K562 (cell line): ENCODE measurements at regions not wholly inside any gene's neighbourhood (a gene's known extent, or its start where the extent isn't known, plus 50 kb on each side); places are given as distances from the start of the nearest gene placed in this dataset.
"Not testable (repeated sequence)": the region's sequence is repeated elsewhere in the genome, so short reads cannot be mapped to it uniquely, and the experiment has no call there.

Experiments used
- ATAC-seq: fragments of 200-7000 bp; cut with Tn5 transposase; 3 replicates; pipeline ENCODE4 v1.9.1; 2020; ENCODE audit warnings: moderate library complexity
- BruUV-seq: library from RNA; stranded (reverse); fragments of 400-500 nt; replicated peaks from 2 replicates; lab custom pipeline; 2021; lab: Mats Ljungman, UMichigan
- CTCF ChIA-PET: fragments of 300-600 bp; formaldehyde crosslinking; extraction: SDS; loops from one replicate; lab custom pipeline; 2021; ENCODE audit warnings: low intra/inter-chr PET ratio; lab: Yijun Ruan, JAX
- POLR2A ChIA-PET: fragments of 300-600, 350-650 bp; sonication (Branson Sonifier 250); formaldehyde crosslinking; extraction: SDS; loops from one replicate; lab custom pipeline; 2021; ENCODE audit warnings: antibody characterized with exemption, inconsistent platforms; lab: Yijun Ruan, JAX
- DNase-seq, 4 experiments: peaks; one replicate each; pipeline versions ENCODE4 v3.0.0 to v3.0.0-alpha.2; 2011 to 2018; ENCODE audit warnings: low spot score in 3 of 4, mixed read lengths in 3 of 4; ENCODE audit errors: extremely low read depth in 1 of 4
- FAIRE-seq: peaks from 2 replicates; lab custom pipeline; 2011; peaks lifted over from hg19 to GRCh38; lab: Jason Lieb, UNC
- H2AFZ ChIP-seq: 2 replicates; pipeline ENCODE4 v1.6.0; 2011; ENCODE audit warnings: low read depth, low read length, control low read depth, inconsistent platforms
- H3K27ac ChIP-seq: fragments of 200-600 bp; 3 replicates; pipeline ENCODE4 v1.8.0; 2011; ENCODE audit warnings: low read depth, mild to moderate bottlenecking, control low read depth, inconsistent platforms, low read length, moderate library complexity, mixed read lengths; ENCODE audit errors: extremely low read depth
- H3K27me3 ChIP-seq, 2 experiments: fragments of 300-600 bp in 1 of 2; 2 replicates in 1 of 2; 3 replicates in 1 of 2; pipeline versions ENCODE4 v1.6.0 to v1.8.0; 2011; ENCODE audit warnings: inconsistent platforms in 2 of 2, low read length in 2 of 2, mild to moderate bottlenecking in 1 of 2, mixed read lengths in 1 of 2, moderate library complexity in 1 of 2; ENCODE audit not compliant: control insufficient read depth in 2 of 2, insufficient read depth in 2 of 2
- H3K36me3 ChIP-seq: fragments of 300-600 bp; 3 replicates; pipeline ENCODE4 v1.8.0; 2011; ENCODE audit warnings: mild to moderate bottlenecking, low read length, inconsistent platforms; ENCODE audit not compliant: control insufficient read depth, insufficient read depth
- H3K4me1 ChIP-seq, 2 experiments: fragments of 200-600 bp in 1 of 2; replicated peaks in 1 of 2; 2 replicates in 1 of 2; 3 replicates in 1 of 2; pipeline versions ENCODE4 v1.5.1 to v1.8.0; 2011; ENCODE audit warnings: inconsistent platforms in 2 of 2, low read length in 2 of 2, mild to moderate bottlenecking in 1 of 2, mixed read lengths in 1 of 2, moderate library complexity in 1 of 2; ENCODE audit not compliant: control insufficient read depth in 2 of 2, insufficient read depth in 2 of 2
- H3K4me2 ChIP-seq: 2 replicates; pipeline ENCODE4 v1.6.1; 2011; ENCODE audit warnings: low read length, control low read depth, inconsistent platforms, mixed read lengths; ENCODE audit not compliant: insufficient read depth
- H3K4me3 ChIP-seq: fragments of 200-600 bp; sonication (generic), shearing (Covaris generic); 2 replicates; pipeline ENCODE4 v1.5.1; 2016; ENCODE audit warnings: control low read depth, inconsistent platforms
- H3K79me2 ChIP-seq: fragments of 200-600 bp; 3 replicates; pipeline ENCODE4 v1.8.0; 2011; ENCODE audit warnings: low read length, inconsistent platforms; ENCODE audit not compliant: control insufficient read depth, insufficient read depth
- H3K9ac ChIP-seq, 2 experiments: 2 replicates each; pipeline versions ENCODE4 v1.6.0 to v1.6.1; 2011; ENCODE audit warnings: low read depth in 2 of 2, low read length in 2 of 2, control low read depth in 1 of 2, inconsistent platforms in 1 of 2, mild to moderate bottlenecking in 1 of 2, mixed read lengths in 1 of 2; ENCODE audit not compliant: insufficient read depth in 1 of 2
- H3K9me1 ChIP-seq: one replicate; pipeline ENCODE4 v1.6.0; 2011; ENCODE audit warnings: inconsistent platforms, mild to moderate bottlenecking, low read length, moderate library complexity; ENCODE audit not compliant: control insufficient read depth, insufficient read depth
- H3K9me3 ChIP-seq: replicated peaks from 2 replicates; pipeline ENCODE4 v1.5.1; 2011; ENCODE audit warnings: low read depth, low read length, inconsistent platforms; ENCODE audit not compliant: control insufficient read depth, insufficient read depth
- H4K20me1 ChIP-seq: replicated peaks from 2 replicates; pipeline ENCODE4 v1.6.1; 2011; ENCODE audit warnings: low read length, inconsistent platforms, mixed read lengths; ENCODE audit not compliant: control insufficient read depth, insufficient read depth
- GABPA ChIP-seq: fragments of 200-800 bp; sonication (Bioruptor generic); conservative IDR thresholded peaks from 2 replicates; pipeline ENCODE4 v1.6.1; 2016; ENCODE audit warnings: low read depth, missing genetic modification characterization, missing compliant biosample characterization
- RAD21 ChIP-seq, 2 experiments: fragments of 250-450 bp in 1 of 2; fragments of 450-650 bp in 1 of 2; sonication (Bioruptor Pico) in 1 of 2; formaldehyde crosslinking in 1 of 2; IDR thresholded peaks in 1 of 2; conservative IDR thresholded peaks in 1 of 2; 2 replicates each; pipeline versions ENCODE4 v1.4.0 to v1.8.0; 2020 to 2022; ENCODE audit warnings: mild to moderate bottlenecking in 2 of 2, moderate library complexity in 1 of 2
- whole genome bisulfite sequencing: fragments of 100-300 bp; shearing (Covaris generic); methylation state at CpG from one replicate; pipeline ENCODE4 v1.1.6; 2016; ENCODE audit warnings: low coverage, mixed read lengths; ENCODE audit not compliant: insufficient coverage; ENCODE audit errors: missing lambda C conversion rate; 5-methylcytosine and 5-hydroxymethylcytosine counted together
- in situ Hi-C: fragments of 300-500 bp; cut with MboI; formaldehyde crosslinking; loops from 4 replicates; pipeline ENCODE4 v1.15.0; 2018; ENCODE audit warnings: inconsistent platforms, mixed read lengths
- intact Hi-C: fragments of 100-400 bp; cut with micrococcal nuclease; formaldehyde crosslinking; loops from 2 replicates; pipeline ENCODE4 v1.14.2; 2022
- TF ChIP-seq, protein P1 (sequence below): fragments of 450-650 bp; formaldehyde crosslinking; IDR thresholded peaks from 2 replicates; pipeline ENCODE4 v1.4.0; 2020; ENCODE audit warnings: mild to moderate bottlenecking, moderate library complexity
- TF ChIP-seq, protein P2 (sequence below): fragments of 450-650 bp; IDR thresholded peaks from 2 replicates; pipeline ENCODE4 v1.6.1; 2016; ENCODE audit warnings: mild to moderate bottlenecking, moderate library complexity

DNA sequence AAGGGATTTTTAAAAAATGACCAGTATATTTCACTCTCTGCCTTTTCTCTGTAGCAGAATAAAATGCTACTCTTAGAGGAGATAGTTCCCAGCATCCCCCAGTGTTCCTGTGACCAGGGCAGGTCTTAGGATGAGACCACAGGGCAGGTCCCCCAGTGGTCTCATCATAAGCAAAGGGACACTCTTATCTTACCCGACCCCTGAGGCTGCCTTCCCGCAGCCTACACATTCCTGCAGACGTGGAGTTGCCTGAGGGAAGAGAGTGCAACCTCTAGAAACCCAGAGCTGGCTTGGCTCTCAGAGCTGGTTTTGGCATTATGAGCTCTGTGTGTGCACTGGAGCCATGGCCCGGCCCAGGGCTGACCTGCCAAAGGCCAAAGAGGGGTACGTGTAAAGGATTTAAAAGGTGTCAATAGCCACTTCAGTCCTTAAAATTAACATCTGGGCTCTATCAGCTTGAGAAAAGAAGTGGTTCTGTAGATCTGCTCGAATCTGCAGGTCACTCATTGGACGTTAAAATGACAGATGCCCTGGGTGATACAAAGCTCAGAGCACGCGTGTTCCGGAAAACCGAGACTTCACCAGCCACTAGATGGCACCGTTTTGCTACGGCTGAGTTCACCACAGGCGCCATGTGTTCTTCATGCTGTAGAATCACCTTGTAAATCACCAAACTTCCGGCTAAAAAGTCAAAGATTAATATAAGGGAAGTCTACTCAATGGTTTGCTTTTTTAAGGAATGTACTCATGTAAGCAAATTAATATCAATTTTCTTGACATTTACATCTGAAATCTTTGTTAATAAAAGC is 60.4 kb upstream of the GPR31 start (continued):
- TF ChIP-seq GABPA (tag) (peak; percentile 37; the same call in 1 of the 2 replicates), RAD21 (CRISPR knock-in tag; conservative IDR thresholded peaks at IDR 0.05 in 1 of 2, IDR thresholded peaks at IDR 0.05 in 1 of 2) (peak; percentile 53 to 61)
- TF ChIP-seq, protein P1, sequence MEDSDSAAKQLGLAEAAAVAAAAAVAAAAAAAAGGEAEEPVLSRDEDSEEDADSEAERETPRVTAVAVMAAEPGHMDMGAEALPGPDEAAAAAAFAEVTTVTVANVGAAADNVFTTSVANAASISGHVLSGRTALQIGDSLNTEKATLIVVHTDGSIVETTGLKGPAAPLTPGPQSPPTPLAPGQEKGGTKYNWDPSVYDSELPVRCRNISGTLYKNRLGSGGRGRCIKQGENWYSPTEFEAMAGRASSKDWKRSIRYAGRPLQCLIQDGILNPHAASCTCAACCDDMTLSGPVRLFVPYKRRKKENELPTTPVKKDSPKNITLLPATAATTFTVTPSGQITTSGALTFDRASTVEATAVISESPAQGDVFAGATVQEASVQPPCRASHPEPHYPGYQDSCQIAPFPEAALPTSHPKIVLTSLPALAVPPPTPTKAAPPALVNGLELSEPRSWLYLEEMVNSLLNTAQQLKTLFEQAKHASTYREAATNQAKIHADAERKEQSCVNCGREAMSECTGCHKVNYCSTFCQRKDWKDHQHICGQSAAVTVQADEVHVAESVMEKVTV (CRISPR knock-in tag), result 0 out of 2 replicates have a peak, but pooled peaks have one; percentile 23
- TF ChIP-seq, protein P2, sequence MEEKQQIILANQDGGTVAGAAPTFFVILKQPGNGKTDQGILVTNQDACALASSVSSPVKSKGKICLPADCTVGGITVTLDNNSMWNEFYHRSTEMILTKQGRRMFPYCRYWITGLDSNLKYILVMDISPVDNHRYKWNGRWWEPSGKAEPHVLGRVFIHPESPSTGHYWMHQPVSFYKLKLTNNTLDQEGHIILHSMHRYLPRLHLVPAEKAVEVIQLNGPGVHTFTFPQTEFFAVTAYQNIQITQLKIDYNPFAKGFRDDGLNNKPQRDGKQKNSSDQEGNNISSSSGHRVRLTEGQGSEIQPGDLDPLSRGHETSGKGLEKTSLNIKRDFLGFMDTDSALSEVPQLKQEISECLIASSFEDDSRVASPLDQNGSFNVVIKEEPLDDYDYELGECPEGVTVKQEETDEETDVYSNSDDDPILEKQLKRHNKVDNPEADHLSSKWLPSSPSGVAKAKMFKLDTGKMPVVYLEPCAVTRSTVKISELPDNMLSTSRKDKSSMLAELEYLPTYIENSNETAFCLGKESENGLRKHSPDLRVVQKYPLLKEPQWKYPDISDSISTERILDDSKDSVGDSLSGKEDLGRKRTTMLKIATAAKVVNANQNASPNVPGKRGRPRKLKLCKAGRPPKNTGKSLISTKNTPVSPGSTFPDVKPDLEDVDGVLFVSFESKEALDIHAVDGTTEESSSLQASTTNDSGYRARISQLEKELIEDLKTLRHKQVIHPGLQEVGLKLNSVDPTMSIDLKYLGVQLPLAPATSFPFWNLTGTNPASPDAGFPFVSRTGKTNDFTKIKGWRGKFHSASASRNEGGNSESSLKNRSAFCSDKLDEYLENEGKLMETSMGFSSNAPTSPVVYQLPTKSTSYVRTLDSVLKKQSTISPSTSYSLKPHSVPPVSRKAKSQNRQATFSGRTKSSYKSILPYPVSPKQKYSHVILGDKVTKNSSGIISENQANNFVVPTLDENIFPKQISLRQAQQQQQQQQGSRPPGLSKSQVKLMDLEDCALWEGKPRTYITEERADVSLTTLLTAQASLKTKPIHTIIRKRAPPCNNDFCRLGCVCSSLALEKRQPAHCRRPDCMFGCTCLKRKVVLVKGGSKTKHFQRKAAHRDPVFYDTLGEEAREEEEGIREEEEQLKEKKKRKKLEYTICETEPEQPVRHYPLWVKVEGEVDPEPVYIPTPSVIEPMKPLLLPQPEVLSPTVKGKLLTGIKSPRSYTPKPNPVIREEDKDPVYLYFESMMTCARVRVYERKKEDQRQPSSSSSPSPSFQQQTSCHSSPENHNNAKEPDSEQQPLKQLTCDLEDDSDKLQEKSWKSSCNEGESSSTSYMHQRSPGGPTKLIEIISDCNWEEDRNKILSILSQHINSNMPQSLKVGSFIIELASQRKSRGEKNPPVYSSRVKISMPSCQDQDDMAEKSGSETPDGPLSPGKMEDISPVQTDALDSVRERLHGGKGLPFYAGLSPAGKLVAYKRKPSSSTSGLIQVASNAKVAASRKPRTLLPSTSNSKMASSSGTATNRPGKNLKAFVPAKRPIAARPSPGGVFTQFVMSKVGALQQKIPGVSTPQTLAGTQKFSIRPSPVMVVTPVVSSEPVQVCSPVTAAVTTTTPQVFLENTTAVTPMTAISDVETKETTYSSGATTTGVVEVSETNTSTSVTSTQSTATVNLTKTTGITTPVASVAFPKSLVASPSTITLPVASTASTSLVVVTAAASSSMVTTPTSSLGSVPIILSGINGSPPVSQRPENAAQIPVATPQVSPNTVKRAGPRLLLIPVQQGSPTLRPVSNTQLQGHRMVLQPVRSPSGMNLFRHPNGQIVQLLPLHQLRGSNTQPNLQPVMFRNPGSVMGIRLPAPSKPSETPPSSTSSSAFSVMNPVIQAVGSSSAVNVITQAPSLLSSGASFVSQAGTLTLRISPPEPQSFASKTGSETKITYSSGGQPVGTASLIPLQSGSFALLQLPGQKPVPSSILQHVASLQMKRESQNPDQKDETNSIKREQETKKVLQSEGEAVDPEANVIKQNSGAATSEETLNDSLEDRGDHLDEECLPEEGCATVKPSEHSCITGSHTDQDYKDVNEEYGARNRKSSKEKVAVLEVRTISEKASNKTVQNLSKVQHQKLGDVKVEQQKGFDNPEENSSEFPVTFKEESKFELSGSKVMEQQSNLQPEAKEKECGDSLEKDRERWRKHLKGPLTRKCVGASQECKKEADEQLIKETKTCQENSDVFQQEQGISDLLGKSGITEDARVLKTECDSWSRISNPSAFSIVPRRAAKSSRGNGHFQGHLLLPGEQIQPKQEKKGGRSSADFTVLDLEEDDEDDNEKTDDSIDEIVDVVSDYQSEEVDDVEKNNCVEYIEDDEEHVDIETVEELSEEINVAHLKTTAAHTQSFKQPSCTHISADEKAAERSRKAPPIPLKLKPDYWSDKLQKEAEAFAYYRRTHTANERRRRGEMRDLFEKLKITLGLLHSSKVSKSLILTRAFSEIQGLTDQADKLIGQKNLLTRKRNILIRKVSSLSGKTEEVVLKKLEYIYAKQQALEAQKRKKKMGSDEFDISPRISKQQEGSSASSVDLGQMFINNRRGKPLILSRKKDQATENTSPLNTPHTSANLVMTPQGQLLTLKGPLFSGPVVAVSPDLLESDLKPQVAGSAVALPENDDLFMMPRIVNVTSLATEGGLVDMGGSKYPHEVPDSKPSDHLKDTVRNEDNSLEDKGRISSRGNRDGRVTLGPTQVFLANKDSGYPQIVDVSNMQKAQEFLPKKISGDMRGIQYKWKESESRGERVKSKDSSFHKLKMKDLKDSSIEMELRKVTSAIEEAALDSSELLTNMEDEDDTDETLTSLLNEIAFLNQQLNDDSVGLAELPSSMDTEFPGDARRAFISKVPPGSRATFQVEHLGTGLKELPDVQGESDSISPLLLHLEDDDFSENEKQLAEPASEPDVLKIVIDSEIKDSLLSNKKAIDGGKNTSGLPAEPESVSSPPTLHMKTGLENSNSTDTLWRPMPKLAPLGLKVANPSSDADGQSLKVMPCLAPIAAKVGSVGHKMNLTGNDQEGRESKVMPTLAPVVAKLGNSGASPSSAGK, result peak; percentile 15; the same call in 1 of the 2 replicates
- TF ChIP-seq, all 486 proteins: peak for 6; not testable (repeated sequence) for 480

DNA sequence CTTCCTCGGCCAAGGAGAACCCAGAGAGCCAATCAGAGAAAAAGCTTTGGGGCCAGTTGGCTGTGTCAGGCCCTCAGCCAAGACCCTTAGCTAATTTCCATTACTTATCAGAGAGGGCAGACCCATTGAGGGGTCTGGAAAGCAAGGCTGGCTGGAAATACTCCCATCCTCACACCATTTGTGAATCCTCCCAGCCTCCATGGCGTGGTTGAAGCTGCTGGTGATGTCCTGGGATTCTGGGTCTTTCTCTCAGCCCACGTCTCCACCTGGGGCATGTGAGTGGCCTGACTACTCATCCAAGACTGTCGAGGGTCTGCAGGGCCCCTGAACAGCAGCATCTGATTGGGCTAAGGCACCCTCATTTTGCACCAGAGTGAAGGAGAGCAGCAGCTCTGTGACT is 61.3 kb upstream of the GPR31 start:
- H3K9me3 ChIP-seq, FAIRE-seq, DNase-seq, H3K9ac ChIP-seq, BruUV-seq, H4K20me1 ChIP-seq, POLR2A ChIA-PET, H3K9me1 ChIP-seq, H3K36me3 ChIP-seq, H3K4me1 ChIP-seq, H3K4me2 ChIP-seq, H2AFZ ChIP-seq, H3K79me2 ChIP-seq, in situ Hi-C loops, H3K4me3 ChIP-seq, intact Hi-C loops, ATAC-seq, H3K27ac ChIP-seq: not testable (repeated sequence)
- CTCF ChIA-PET, result interaction anchor here (0.5 kb wide), 1 partner anchor 915 kb away, joined by 3 read pairs; no protein-coding TSS in a partner anchor
- WGBS, result 4% methylated on average over 3 of the region's 4 CpGs
- peaks cover 12 to 20% of the 10 kb centered on the region in 2 experiments; a peak in 3 of 5 replicates for H3K27me3 ChIP-seq
